Activated T-cell treated with anti-CD3 and anti-CD28 coated beads, Interleukin-2, amount 50 U/mL, for 72 hours (primary cell): ENCODE measurements at regions not wholly inside any gene's neighbourhood (a gene's known extent, or its start where the extent isn't known, plus 50 kb on each side); places are given as distances from the start of the nearest gene placed in this dataset.
"Not testable (repeated sequence)": the region's sequence is repeated elsewhere in the genome, so short reads cannot be mapped to it uniquely, and the experiment has no call there.

Experiments used
- ATAC-seq, 2 donors: fragments of 150-1000 bp; cut with Tn5 transposase; replicated peaks in 1 of 2; 2 replicates each; pipeline ENCODE4 v1.10.0; 2021; ENCODE audit warnings: moderate library complexity in 2 of 2, mild to moderate bottlenecking in 1 of 2
- DNase-seq, 2 donors: peaks; one replicate each; pipeline ENCODE4 v3.0.0; 2021 to 2022; ENCODE audit warnings: mixed read lengths in 1 of 2
- H3K27ac Mint-ChIP-seq: one replicate; pipeline ENCODE4 v1.8.0; 2022; ENCODE audit warnings: mild to moderate bottlenecking, moderate library complexity, mixed read lengths
- H3K27me3 Mint-ChIP-seq: one replicate; pipeline ENCODE4 v1.8.0; 2022; ENCODE audit warnings: low read depth, mixed read lengths
- H3K36me3 Mint-ChIP-seq, 2 donors: one replicate each; pipeline ENCODE4 v1.8.0; 2022; ENCODE audit warnings: mixed read lengths in 2 of 2, mild to moderate bottlenecking in 1 of 2; ENCODE audit not compliant: insufficient read depth in 2 of 2
- H3K4me1 Mint-ChIP-seq: one replicate; pipeline ENCODE4 v1.8.0; 2022; ENCODE audit warnings: low read depth, mixed read lengths
- H3K4me3 Mint-ChIP-seq, 2 donors: one replicate each; pipeline ENCODE4 v1.8.0; 2022; ENCODE audit warnings: mild to moderate bottlenecking in 2 of 2, mixed read lengths in 2 of 2, moderate library complexity in 2 of 2
- H3K9me3 Mint-ChIP-seq, 2 donors: one replicate each; pipeline ENCODE4 v1.8.0; 2022; ENCODE audit warnings: mixed read lengths in 2 of 2

DNA sequence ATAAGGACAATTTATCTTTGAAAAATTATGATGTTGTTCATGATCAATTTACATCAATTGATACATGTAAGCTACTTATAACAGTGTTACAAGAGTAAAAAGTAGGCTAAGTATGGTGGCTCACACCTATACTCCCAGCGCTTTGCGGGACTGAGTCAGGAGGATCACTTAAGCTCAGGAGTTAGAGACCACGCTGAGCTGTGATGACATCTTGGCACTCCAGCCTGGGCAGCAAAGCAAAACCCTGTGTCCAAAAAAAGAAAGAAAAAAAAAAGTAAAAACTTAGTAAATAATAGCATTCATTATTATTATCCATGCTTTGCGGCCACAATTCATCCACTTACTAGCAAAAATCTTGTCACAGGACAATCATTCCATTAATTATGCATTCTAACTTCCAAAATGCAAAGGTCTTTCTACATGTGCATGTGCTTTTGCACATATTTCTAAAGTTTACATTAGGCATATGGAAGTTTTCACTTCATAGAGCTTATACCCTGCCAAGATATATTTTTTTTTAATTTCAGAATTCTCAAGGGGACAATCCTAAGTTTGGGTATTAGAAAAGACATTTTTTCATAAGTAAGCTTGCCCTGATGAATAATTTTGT is 243.3 kb upstream of the RARB start:
- Mint-ChIP-seq H3K27me3 (no peaks in the 10 kb centered on the region), H3K4me1 (no peaks in the 10 kb centered on the region), H3K27ac (no peak overlapping the region), H3K9me3 (peaks cover 1 to 3% of the 10 kb centered on the region in 2 donors), H3K36me3 (no peaks in the 10 kb centered on the region), H3K4me3 (no peak overlapping the region)
- DNase-seq (no peak), ATAC-seq (no peak)

DNA sequence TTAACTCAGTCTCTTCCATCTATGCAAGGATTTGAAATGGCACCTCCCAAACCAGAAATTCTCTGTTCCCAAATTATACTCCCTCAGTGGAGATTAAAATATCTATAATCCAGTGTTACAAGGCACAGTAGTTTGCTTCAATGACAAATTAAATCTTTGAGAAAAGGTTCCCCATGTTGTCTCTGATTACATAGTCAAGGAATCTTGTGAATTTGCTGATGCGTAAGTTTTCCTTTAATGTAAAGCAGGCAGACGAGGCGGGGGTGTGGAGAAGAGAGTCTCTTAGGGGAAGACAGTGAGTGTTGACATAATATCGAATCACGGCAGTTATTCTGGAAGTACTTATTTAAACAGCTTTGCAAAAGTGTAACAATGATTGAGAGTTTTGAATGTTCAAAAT is 236.4 kb upstream of the RARB start:
- H3K27me3 Mint-ChIP-seq: no peaks in the 10 kb centered on the region
- DNase-seq (no peak), ATAC-seq (no peak)
- no peaks in the 10 kb centered on the region for H3K4me1 Mint-ChIP-seq
- H3K27ac Mint-ChIP-seq: no peak overlapping the region
- H3K36me3 Mint-ChIP-seq: no peaks in the 10 kb centered on the region
- peaks cover 3 to 7% of the 10 kb centered on the region in 2 donors for H3K9me3 Mint-ChIP-seq
- no peak overlapping the region for H3K4me3 Mint-ChIP-seq

- H3K9me3 Mint-ChIP-seq: peaks cover 10 to 27% of the 10 kb centered on the region in 2 donors
- H3K27me3 Mint-ChIP-seq, ATAC-seq: not testable (repeated sequence)
These were observed 228.5 kb upstream of the RARB start for GRCh38 chr3:25199567-25199966.

DNA sequence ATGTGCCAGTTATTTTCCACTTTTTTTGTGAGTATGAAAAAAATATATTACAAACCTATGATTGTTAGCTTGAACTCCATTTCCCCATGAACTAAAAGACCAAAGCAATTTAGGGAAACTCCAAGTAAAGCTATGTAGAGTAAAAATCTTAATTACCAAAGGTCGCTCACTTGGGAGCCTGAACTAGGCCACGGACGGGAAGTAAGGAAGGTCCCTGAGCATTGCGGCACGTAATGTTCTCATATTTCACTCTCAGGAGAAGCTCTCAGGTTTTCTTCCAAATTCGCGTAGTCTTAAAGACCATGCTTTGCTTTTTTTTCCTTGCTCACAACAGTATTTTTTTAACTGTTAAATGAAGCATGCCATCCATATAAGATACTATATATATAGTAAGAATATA is 215.3 kb upstream of the RARB start:
- peaks cover 2 to 8% of the 10 kb centered on the region in 2 donors for H3K9me3 Mint-ChIP-seq
- no peaks in the 10 kb centered on the region for H3K4me1 Mint-ChIP-seq

More at GRCh38 chr3:25199567-25199966, 228.5 kb upstream of the RARB start:
- not testable (repeated sequence) for H3K4me3 Mint-ChIP-seq, H3K4me1 Mint-ChIP-seq, DNase-seq, H3K36me3 Mint-ChIP-seq, H3K27ac Mint-ChIP-seq

GRCh38 chr3:25214034-25214433 is 214.0 kb upstream of the RARB start:
- peaks cover 3% of the 10 kb centered on the region in 2 donors for H3K9me3 Mint-ChIP-seq
- H3K4me1 Mint-ChIP-seq: no peaks in the 10 kb centered on the region
- DNase-seq: no peak
- no peaks in the 10 kb centered on the region for H3K36me3 Mint-ChIP-seq
- H3K4me3 Mint-ChIP-seq: no peak overlapping the region
- no peak overlapping the region for H3K27ac Mint-ChIP-seq
- H3K27me3 Mint-ChIP-seq: no peaks in the 10 kb centered on the region
- ATAC-seq: no peak

More for the DNA sequence above, 215.3 kb upstream of the RARB start:
- no peak overlapping the region for H3K27ac Mint-ChIP-seq
- ATAC-seq (no peak), DNase-seq (no peak)
- H3K36me3 Mint-ChIP-seq: no peaks in the 10 kb centered on the region
- no peak overlapping the region for H3K4me3 Mint-ChIP-seq
- H3K27me3 Mint-ChIP-seq: no peaks in the 10 kb centered on the region

DNA sequence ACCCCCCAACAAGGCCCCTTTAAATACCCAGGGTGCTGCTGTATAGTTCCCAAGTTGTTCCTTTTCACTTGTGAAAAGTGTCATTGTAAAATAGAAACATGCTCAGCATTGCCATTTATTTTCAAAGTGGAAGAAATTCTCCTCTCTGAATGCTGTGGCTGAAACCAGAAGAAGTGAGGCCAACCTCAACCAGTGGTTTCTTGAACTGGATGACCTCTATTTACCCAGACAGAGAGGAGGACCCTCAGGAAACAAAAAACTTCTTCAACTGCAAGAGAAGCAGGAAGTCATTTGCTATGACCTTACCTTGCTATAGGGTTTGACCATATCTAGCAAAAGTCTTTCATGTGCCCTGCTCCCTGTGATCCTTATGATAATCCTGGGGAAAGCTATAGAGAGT is 209.7 kb upstream of the RARB start:
- DNase-seq (no peak), ATAC-seq (no peak)
- no peak overlapping the region for H3K27ac Mint-ChIP-seq
- no peak overlapping the region for H3K4me3 Mint-ChIP-seq
- no peaks in the 10 kb centered on the region for H3K27me3 Mint-ChIP-seq
- H3K36me3 Mint-ChIP-seq: no peaks in the 10 kb centered on the region
- no peaks in the 10 kb centered on the region for H3K4me1 Mint-ChIP-seq
- peaks cover 2 to 7% of the 10 kb centered on the region in 2 donors for H3K9me3 Mint-ChIP-seq

GRCh38 chr3:25226747-25227146 is 201.3 kb upstream of the RARB start:
- no peaks in the 10 kb centered on the region for H3K36me3 Mint-ChIP-seq
- peaks cover 2 to 5% of the 10 kb centered on the region in 2 donors for H3K9me3 Mint-ChIP-seq
- DNase-seq: no peak
- no peak overlapping the region for H3K27ac Mint-ChIP-seq
- no peaks in the 10 kb centered on the region for H3K27me3 Mint-ChIP-seq
- no peak for ATAC-seq
- H3K4me3 Mint-ChIP-seq: no peak overlapping the region
- no peaks in the 10 kb centered on the region for H3K4me1 Mint-ChIP-seq

- H3K36me3 Mint-ChIP-seq: no peaks in the 10 kb centered on the region
- DNase-seq (no peak), ATAC-seq (no peak)
- H3K4me1 Mint-ChIP-seq: no peaks in the 10 kb centered on the region
- no peak overlapping the region for H3K27ac Mint-ChIP-seq
- H3K4me3 Mint-ChIP-seq: no peak overlapping the region
- peaks cover 4 to 5% of the 10 kb centered on the region in 2 donors for H3K9me3 Mint-ChIP-seq
- no peaks in the 10 kb centered on the region for H3K27me3 Mint-ChIP-seq
These were observed 198.5 kb upstream of the RARB start for GRCh38 chr3:25229586-25229985.

GRCh38 chr3:25235031-25235430 is 193.0 kb upstream of the RARB start:
- Mint-ChIP-seq H3K36me3 (no peaks in the 10 kb centered on the region), H3K4me3 (no peak overlapping the region), H3K4me1 (no peaks in the 10 kb centered on the region), H3K27me3 (no peaks in the 10 kb centered on the region), H3K9me3 (peaks cover 2 to 4% of the 10 kb centered on the region in 2 donors), H3K27ac (no peak overlapping the region)
- ATAC-seq (no peak), DNase-seq (no peak)

DNA sequence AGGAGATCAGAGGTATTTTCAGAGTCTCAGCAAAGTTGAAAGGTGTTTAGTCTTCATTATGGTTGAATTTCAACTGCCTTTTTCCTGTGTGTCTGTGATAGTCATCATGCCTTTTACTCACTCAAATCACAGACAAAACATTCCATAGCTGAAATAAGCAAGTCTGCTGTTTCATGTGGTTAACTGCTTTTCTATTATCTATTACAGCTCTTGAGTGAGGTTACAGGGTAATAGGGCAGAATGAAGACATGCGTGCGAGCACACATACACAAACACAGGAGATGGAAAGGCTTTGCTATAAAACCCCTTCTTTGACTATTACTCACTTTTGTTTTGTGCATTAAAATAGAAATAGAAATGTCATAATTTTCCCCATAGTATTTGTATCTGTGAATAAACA is 192.6 kb upstream of the RARB start:
- Mint-ChIP-seq H3K27ac (no peak overlapping the region), H3K4me1 (no peaks in the 10 kb centered on the region), H3K27me3 (no peaks in the 10 kb centered on the region), H3K4me3 (no peak overlapping the region), H3K36me3 (no peaks in the 10 kb centered on the region), H3K9me3 (peaks cover 2 to 4% of the 10 kb centered on the region in 2 donors)
- DNase-seq: no peak
- no peak for ATAC-seq

GRCh38 chr3:25237602-25238001 is 190.5 kb upstream of the RARB start:
- H3K27me3 Mint-ChIP-seq: no peaks in the 10 kb centered on the region
- DNase-seq (no peak), ATAC-seq (no peak)
- H3K4me1 Mint-ChIP-seq: no peaks in the 10 kb centered on the region
- peaks cover 0 to 4% of the 10 kb centered on the region in 2 donors for H3K9me3 Mint-ChIP-seq
- H3K4me3 Mint-ChIP-seq: no peak overlapping the region
- no peak overlapping the region for H3K27ac Mint-ChIP-seq
- H3K36me3 Mint-ChIP-seq: no peaks in the 10 kb centered on the region

- Mint-ChIP-seq H3K27me3 (no peaks in the 10 kb centered on the region), H3K9me3 (peaks cover 4 to 9% of the 10 kb centered on the region in 2 donors), H3K4me1 (no peaks in the 10 kb centered on the region), H3K27ac (no peak overlapping the region), H3K36me3 (no peaks in the 10 kb centered on the region), H3K4me3 (no peak overlapping the region)
- no peak for ATAC-seq
- no peak for DNase-seq
These were observed 189.0 kb upstream of the RARB start for GRCh38 chr3:25239042-25239441.

DNA sequence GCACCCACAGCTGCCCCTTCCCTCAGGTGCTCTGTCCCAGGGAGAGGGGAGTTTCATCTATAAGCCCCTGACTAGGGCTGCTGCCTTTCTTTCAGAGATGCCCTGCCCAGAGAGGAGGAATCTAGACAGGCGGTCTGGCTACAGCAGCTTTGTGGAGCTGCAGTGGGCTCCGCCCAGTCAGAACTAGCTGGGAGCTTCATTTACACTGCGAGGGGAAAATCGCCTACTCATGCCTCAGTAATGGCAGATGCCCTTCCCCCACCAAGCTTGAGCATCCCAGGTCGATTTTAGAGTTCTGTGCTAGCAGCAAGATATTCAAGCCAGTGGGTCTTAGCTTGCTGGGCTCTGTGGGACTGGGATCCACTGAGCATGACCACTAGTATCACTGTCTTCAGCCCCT is 181.2 kb upstream of the RARB start:
- ATAC-seq (no peak), DNase-seq (no peak)
- peaks cover 16 to 18% of the 10 kb centered on the region in 2 donors for H3K9me3 Mint-ChIP-seq
- no peaks in the 10 kb centered on the region for H3K4me1 Mint-ChIP-seq
- peaks cover 2 to 4% of the 10 kb centered on the region in 2 donors for H3K36me3 Mint-ChIP-seq
- H3K27me3 Mint-ChIP-seq: no peaks in the 10 kb centered on the region
- H3K27ac Mint-ChIP-seq: no peak overlapping the region
- H3K4me3 Mint-ChIP-seq: no peak overlapping the region

DNA sequence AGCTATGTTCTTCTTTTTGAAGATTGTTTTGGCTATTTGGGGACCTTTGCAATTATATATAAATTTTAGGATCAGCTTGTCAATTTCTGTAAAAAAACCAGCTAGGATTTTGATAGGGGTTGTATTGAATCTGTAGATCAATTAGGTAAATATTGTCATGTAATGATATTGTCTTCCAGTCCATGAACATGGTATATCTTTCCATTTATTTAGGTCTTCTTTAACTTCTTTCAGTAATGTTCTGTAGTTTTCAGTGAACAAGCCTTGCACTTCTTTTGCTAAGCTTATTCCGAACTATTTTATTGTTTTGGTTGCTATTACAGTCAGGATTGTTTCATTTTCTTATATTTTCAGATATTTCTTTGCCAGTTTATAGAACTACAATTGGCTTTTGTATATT is 175.8 kb upstream of the RARB start:
- DNase-seq (no peak), ATAC-seq (no peak)
- peaks cover 0 to 2% of the 10 kb centered on the region in 2 donors for H3K36me3 Mint-ChIP-seq
- no peak overlapping the region for H3K27ac Mint-ChIP-seq
- H3K27me3 Mint-ChIP-seq: no peaks in the 10 kb centered on the region
- H3K4me3 Mint-ChIP-seq: no peak overlapping the region
- no peaks in the 10 kb centered on the region for H3K4me1 Mint-ChIP-seq
- peaks cover 7 to 9% of the 10 kb centered on the region in 2 donors for H3K9me3 Mint-ChIP-seq
